ENCODE measurements at regions not wholly inside any gene's neighbourhood (a gene's known extent, or its start where the extent isn't known, plus 50 kb on each side); places are given as distances from the start of the nearest gene placed in this dataset.

DNA sequence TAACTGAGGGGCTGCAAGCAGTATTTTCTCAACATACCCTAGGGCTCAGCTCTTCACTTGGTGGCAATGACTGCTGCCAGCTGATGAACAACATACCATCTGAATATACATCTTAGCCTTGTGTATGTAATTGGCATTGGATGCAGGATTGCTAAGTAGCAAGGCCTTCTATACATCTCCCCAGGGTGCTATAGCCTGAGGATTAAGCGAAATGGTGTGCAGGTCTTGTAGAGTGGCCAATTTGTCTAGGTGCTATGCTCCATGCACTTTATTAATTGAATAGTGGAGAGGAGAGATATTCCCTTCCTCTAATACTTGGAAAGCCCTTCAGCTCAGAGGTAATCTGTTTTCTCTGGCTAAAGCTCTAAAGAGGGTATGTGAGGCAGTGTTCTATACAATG is 71.9 kb downstream of the KIF2B start:
- DNase-seq (ENCODE audit: low read depth, low spot score), result no peak
- FAIRE-seq, result no peak
- Histone ChIP-seq H3K27me3 (ENCODE audit: control insufficient read depth, extremely low read depth, insufficient read depth, low read length) (no peaks in the 10 kb centered on the region), H4K20me1 (ENCODE audit: control insufficient read depth, extremely low read depth, insufficient read depth, low read length) (no peaks in the 10 kb centered on the region), H3K9me3 (ENCODE audit: control insufficient read depth, low read depth, low read length) (no peaks in the 10 kb centered on the region), H3K27ac (ENCODE audit: control insufficient read depth, insufficient read depth, low read length) (no peak overlapping the region), H3K9me1 (ENCODE audit: control insufficient read depth, extremely low read depth, insufficient read depth, low read length) (no peaks in the 10 kb centered on the region), H3K79me2 (ENCODE audit: control insufficient read depth, insufficient read depth, low read length) (no peaks in the 10 kb centered on the region), H3K36me3 (ENCODE audit: control insufficient read depth in 2 of 2, extremely low read depth in 1 of 2, insufficient read depth in 2 of 2, low read length in 2 of 2) (no peaks in the 10 kb centered on the region), H3K4me3 (ENCODE audit: control insufficient read depth in 2 of 3, extremely low read depth in 1 of 3, insufficient read depth in 2 of 3, low read depth in 1 of 3, low read length in 3 of 3) (no peak overlapping the region), H3K4me1 (ENCODE audit: control insufficient read depth, extremely low read depth, insufficient read depth, low read length) (no peaks in the 10 kb centered on the region), H3K4me2 (ENCODE audit: control insufficient read depth, extremely low read depth, insufficient read depth, low read depth, low read length) (no peak overlapping the region), H3K9ac (ENCODE audit: control insufficient read depth, extremely low read depth, insufficient read depth, low read length) (no peak overlapping the region), H2AFZ (ENCODE audit: control insufficient read depth, low read length) (no peak overlapping the region)
- dilution Hi-C loops (cut with MboI; ENCODE audit: extremely low pct_ligation_motif_present, low sequenced_read_pairs), result no loop called here
- TF ChIP-seq, protein P1, sequence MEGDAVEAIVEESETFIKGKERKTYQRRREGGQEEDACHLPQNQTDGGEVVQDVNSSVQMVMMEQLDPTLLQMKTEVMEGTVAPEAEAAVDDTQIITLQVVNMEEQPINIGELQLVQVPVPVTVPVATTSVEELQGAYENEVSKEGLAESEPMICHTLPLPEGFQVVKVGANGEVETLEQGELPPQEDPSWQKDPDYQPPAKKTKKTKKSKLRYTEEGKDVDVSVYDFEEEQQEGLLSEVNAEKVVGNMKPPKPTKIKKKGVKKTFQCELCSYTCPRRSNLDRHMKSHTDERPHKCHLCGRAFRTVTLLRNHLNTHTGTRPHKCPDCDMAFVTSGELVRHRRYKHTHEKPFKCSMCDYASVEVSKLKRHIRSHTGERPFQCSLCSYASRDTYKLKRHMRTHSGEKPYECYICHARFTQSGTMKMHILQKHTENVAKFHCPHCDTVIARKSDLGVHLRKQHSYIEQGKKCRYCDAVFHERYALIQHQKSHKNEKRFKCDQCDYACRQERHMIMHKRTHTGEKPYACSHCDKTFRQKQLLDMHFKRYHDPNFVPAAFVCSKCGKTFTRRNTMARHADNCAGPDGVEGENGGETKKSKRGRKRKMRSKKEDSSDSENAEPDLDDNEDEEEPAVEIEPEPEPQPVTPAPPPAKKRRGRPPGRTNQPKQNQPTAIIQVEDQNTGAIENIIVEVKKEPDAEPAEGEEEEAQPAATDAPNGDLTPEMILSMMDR (optimal IDR thresholded peaks at IDR 0.05 in 1 of 3, IDR thresholded peaks at IDR 0.05 in 1 of 3, conservative IDR thresholded peaks at IDR 0.05 in 1 of 3; ENCODE audit: extremely low read depth in 1 of 3, insufficient read depth in 2 of 3, low read length in 3 of 3), result no peak
- TF ChIP-seq EZH2 (IDR thresholded peaks at IDR 0.05; ENCODE audit: low read length), result no peak

- Histone ChIP-seq H4K20me1 (ENCODE audit: control insufficient read depth, extremely low read depth, insufficient read depth, low read length) (no peaks in the 10 kb centered on the region), H3K4me2 (ENCODE audit: control insufficient read depth, extremely low read depth, insufficient read depth, low read depth, low read length) (no peak overlapping the region), H3K36me3 (ENCODE audit: control insufficient read depth in 2 of 2, extremely low read depth in 1 of 2, insufficient read depth in 2 of 2, low read length in 2 of 2) (no peaks in the 10 kb centered on the region), H2AFZ (ENCODE audit: control insufficient read depth, low read length) (no peak overlapping the region), H3K4me1 (ENCODE audit: control insufficient read depth, extremely low read depth, insufficient read depth, low read length) (no peaks in the 10 kb centered on the region), H3K79me2 (ENCODE audit: control insufficient read depth, insufficient read depth, low read length) (no peaks in the 10 kb centered on the region), H3K9ac (ENCODE audit: control insufficient read depth, extremely low read depth, insufficient read depth, low read length) (no peak overlapping the region), H3K9me1 (ENCODE audit: control insufficient read depth, extremely low read depth, insufficient read depth, low read length) (no peaks in the 10 kb centered on the region), H3K4me3 (ENCODE audit: control insufficient read depth in 2 of 3, extremely low read depth in 1 of 3, insufficient read depth in 2 of 3, low read depth in 1 of 3, low read length in 3 of 3) (no peak overlapping the region), H3K9me3 (ENCODE audit: control insufficient read depth, low read depth, low read length) (no peaks in the 10 kb centered on the region), H3K27me3 (ENCODE audit: control insufficient read depth, extremely low read depth, insufficient read depth, low read length) (no peaks in the 10 kb centered on the region), H3K27ac (ENCODE audit: control insufficient read depth, insufficient read depth, low read length) (no peak overlapping the region)
- TF ChIP-seq, protein P1 (optimal IDR thresholded peaks at IDR 0.05 in 1 of 3, IDR thresholded peaks at IDR 0.05 in 1 of 3, conservative IDR thresholded peaks at IDR 0.05 in 1 of 3; ENCODE audit: extremely low read depth in 1 of 3, insufficient read depth in 2 of 3, low read length in 3 of 3), result no peak
- no peak for TF ChIP-seq EZH2 (IDR thresholded peaks at IDR 0.05; ENCODE audit: low read length)
- FAIRE-seq, result no peak
- dilution Hi-C loops (cut with MboI; ENCODE audit: extremely low pct_ligation_motif_present, low sequenced_read_pairs), result no loop called here
- DNase-seq (ENCODE audit: low read depth, low spot score), result no peak
Measured at GRCh38 chr17:53896047-53896446, 73.3 kb downstream of the KIF2B start.
